ENCODE measurements at regions not wholly inside any gene's neighbourhood (a gene's known extent, or its start where the extent isn't known, plus 50 kb on each side); places are given as distances from the start of the nearest gene placed in this dataset.

- TF ChIP-seq CTCF (conservative IDR thresholded peaks at IDR 0.05; ENCODE audit: low read depth, low read length) (no peak), RFX5 (IDR thresholded peaks at IDR 0.05; ENCODE audit: low read depth, low read length) (no peak), NFE2L2 (IDR thresholded peaks at IDR 0.05; ENCODE audit: low read depth, low read length) (no peak), RAD21 (IDR thresholded peaks at IDR 0.05; ENCODE audit: low read length) (no peak), FOS (IDR thresholded peaks at IDR 0.05; ENCODE audit: low read depth, low read length) (no peak), MAZ (IDR thresholded peaks at IDR 0.05; ENCODE audit: borderline replicate concordance, low read depth, low read length) (no peak), SMC3 (IDR thresholded peaks at IDR 0.05; ENCODE audit: low read depth, low read length) (no peak), MAFK (IDR thresholded peaks at IDR 0.05; ENCODE audit: low read depth, low read length) (no peak), USF2 (IDR thresholded peaks at IDR 0.05; ENCODE audit: low read depth, low read length) (no peak), POLR2A (IDR thresholded peaks at IDR 0.05; ENCODE audit: low read depth, low read length) (no peak), RCOR1 (IDR thresholded peaks at IDR 0.05; ENCODE audit: insufficient replicate concordance, low read length) (no peak), MXI1 (IDR thresholded peaks at IDR 0.05; ENCODE audit: borderline replicate concordance, low read depth, low read length) (no peak)
Observed at GRCh38 chr16:75965504-75966374, 239.4 kb upstream of the CPHXL start.

All from IMR-90 (cell line).